ENCODE measurements at regions not wholly inside any gene's neighbourhood (a gene's known extent, or its start where the extent isn't known, plus 50 kb on each side); places are given as distances from the start of the nearest gene placed in this dataset.
"Not testable (repeated sequence)": the region's sequence is repeated elsewhere in the genome, so short reads cannot be mapped to it uniquely, and the experiment has no call there.

DNA sequence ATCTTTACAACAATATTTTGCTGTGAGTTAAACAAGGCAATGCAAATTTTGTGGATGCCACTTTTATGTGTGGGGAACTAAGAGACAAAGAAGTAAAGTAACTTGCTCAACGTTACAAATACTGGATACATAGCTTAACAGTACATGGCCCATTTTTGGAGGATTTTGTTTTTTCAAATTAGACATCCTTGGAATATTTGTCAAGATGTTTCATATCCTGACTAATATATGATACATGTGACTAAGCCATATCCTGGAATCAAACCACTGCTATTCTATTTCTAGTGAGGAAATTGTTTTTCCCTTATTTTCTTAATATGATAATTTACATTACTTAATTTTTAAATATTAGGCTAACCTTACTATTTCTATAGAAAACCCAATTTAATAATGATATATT is 529.8 kb downstream of the DMRTA1 start:
- no peak overlapping the region for H3K4me3 ChIP-seq
- no peaks in the 10 kb centered on the region for H3K27me3 ChIP-seq (replicated peaks; ENCODE audit: insufficient read depth)
- no peaks in the 10 kb centered on the region for H3K9me3 ChIP-seq
- ATAC-seq (ENCODE audit: insufficient number of reproducible peaks, low FRiP score, low read depth) (no peak), DNase-seq (ENCODE audit: low spot score) (no peak)
- TF ChIP-seq, protein P1, sequence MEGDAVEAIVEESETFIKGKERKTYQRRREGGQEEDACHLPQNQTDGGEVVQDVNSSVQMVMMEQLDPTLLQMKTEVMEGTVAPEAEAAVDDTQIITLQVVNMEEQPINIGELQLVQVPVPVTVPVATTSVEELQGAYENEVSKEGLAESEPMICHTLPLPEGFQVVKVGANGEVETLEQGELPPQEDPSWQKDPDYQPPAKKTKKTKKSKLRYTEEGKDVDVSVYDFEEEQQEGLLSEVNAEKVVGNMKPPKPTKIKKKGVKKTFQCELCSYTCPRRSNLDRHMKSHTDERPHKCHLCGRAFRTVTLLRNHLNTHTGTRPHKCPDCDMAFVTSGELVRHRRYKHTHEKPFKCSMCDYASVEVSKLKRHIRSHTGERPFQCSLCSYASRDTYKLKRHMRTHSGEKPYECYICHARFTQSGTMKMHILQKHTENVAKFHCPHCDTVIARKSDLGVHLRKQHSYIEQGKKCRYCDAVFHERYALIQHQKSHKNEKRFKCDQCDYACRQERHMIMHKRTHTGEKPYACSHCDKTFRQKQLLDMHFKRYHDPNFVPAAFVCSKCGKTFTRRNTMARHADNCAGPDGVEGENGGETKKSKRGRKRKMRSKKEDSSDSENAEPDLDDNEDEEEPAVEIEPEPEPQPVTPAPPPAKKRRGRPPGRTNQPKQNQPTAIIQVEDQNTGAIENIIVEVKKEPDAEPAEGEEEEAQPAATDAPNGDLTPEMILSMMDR (IDR thresholded peaks at IDR 0.05), result no peak
- H3K4me1 ChIP-seq (ENCODE audit: control insufficient read depth in 1 of 2, low read depth in 2 of 2), result no peaks in the 10 kb centered on the region
- no peaks in the 10 kb centered on the region for H3K36me3 ChIP-seq
- H3K27ac ChIP-seq, result no peak overlapping the region

DNA sequence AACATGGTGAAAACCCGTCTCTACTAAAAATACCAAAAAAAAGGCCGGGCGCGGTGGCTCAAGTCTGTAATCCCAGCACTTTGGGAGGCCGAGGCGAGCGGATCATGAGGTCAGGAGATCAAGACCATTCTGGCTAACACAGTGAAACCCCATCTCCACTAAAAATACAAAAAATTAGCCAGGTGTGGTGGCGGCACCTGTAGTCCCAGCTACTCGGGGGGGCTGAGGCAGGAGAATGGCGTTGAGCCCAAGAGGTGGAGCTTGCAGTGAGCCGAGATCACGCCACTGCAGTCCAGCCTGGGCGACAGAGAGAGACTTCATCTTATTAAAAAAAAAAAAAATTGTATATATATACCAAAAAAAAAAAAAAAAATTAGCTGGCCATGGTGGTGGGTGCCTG is 533.8 kb downstream of the DMRTA1 start:
- H3K36me3 ChIP-seq; H3K4me3 ChIP-seq; H3K4me1 ChIP-seq (ENCODE audit: control insufficient read depth in 1 of 2, low read depth in 2 of 2); H3K9me3 ChIP-seq; ATAC-seq (ENCODE audit: insufficient number of reproducible peaks, low FRiP score, low read depth); DNase-seq (ENCODE audit: low spot score); H3K27me3 ChIP-seq (replicated peaks; ENCODE audit: insufficient read depth); H3K27ac ChIP-seq: not testable (repeated sequence)

DNA sequence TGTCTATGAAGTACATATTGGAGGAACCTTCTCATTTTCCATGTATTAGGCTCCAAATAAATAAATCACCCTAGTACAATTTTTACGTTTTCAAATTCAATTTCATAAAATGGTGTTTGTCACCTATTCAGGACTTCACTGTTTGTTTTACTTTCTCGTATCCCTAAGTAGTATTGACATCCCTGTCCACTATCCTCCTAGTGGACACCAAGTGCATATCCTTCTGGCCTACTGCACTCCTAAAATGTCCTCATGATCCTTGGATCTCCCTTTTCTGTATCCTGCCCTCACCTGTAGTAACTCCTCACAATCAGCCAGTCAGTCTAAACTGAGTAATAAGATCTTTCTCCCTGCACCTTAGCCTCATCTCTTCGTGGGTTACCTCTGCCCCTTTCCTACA is 539.9 kb downstream of the DMRTA1 start:
- H3K4me1 ChIP-seq (ENCODE audit: control insufficient read depth in 1 of 2, low read depth in 2 of 2), result no peaks in the 10 kb centered on the region
- TF ChIP-seq, protein P1 (IDR thresholded peaks at IDR 0.05), result no peak
- no peak overlapping the region for H3K27ac ChIP-seq
- no peak overlapping the region for H3K4me3 ChIP-seq
- DNase-seq (ENCODE audit: low spot score), result no peak
- no peaks in the 10 kb centered on the region for H3K27me3 ChIP-seq (replicated peaks; ENCODE audit: insufficient read depth)
- no peaks in the 10 kb centered on the region for H3K9me3 ChIP-seq
- H3K36me3 ChIP-seq, result no peaks in the 10 kb centered on the region
- ATAC-seq (ENCODE audit: insufficient number of reproducible peaks, low FRiP score, low read depth), result no peak

DNA sequence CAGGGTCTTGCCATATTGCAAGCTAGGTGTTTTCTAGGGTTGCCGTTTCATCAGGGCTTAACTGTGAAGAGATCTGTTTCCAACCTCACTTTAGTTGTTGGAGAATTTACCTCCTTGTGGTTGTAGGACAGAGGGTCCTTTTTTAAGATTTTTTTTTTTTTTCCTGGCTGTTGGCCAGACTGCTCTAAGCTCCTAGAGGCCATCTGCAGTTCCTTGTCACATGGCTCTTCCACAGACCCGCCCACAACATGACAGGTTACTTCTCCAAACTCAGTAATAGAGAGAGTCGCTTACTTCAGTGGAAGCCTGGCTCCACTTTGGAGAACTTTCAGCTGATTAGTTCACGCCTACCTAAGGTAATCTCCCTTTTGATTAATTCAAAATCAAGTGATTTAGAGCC is 543.7 kb downstream of the DMRTA1 start:
- no peak for DNase-seq (ENCODE audit: low spot score)
- H3K4me1 ChIP-seq (ENCODE audit: control insufficient read depth in 1 of 2, low read depth in 2 of 2), result no peaks in the 10 kb centered on the region

DNA sequence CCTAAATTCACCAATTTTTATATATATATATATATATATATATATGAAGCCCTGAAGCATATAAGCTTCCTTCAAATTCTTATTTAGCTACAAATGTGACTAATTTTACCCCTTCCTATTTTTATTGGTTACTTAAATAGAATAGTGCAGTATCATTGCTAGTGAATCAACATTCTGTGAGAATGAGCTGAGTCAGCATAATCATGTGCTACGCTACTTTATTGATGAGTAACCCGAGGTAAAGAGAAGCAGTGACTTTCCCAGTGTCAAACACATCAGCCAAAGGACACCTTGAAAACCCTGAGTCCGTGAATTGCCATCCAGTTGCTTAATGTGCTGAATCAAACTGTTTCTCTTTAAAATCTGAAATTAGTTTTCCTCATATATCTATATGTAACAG is 546.2 kb downstream of the DMRTA1 start:
- ATAC-seq (ENCODE audit: insufficient number of reproducible peaks, low FRiP score, low read depth), result no peak
- Histone ChIP-seq H3K9me3 (peaks cover 8% of the 10 kb centered on the region), H3K36me3 (no peaks in the 10 kb centered on the region), H3K4me3 (no peak overlapping the region), H3K27me3 (replicated peaks; ENCODE audit: insufficient read depth) (no peaks in the 10 kb centered on the region), H3K27ac (no peak overlapping the region), H3K4me1 (ENCODE audit: control insufficient read depth in 1 of 2, low read depth in 2 of 2) (no peaks in the 10 kb centered on the region)
- DNase-seq (ENCODE audit: low spot score), result no peak
- TF ChIP-seq, protein P1 (IDR thresholded peaks at IDR 0.05), result no peak

More for the DNA sequence above, 543.7 kb downstream of the DMRTA1 start:
- no peak for ATAC-seq (ENCODE audit: insufficient number of reproducible peaks, low FRiP score, low read depth)
- H3K27ac ChIP-seq, result no peak overlapping the region
- H3K9me3 ChIP-seq, result no peaks in the 10 kb centered on the region
- no peaks in the 10 kb centered on the region for H3K27me3 ChIP-seq (replicated peaks; ENCODE audit: insufficient read depth)
- TF ChIP-seq, protein P1 (IDR thresholded peaks at IDR 0.05), result no peak
- no peaks in the 10 kb centered on the region for H3K36me3 ChIP-seq
- no peak overlapping the region for H3K4me3 ChIP-seq

DNA sequence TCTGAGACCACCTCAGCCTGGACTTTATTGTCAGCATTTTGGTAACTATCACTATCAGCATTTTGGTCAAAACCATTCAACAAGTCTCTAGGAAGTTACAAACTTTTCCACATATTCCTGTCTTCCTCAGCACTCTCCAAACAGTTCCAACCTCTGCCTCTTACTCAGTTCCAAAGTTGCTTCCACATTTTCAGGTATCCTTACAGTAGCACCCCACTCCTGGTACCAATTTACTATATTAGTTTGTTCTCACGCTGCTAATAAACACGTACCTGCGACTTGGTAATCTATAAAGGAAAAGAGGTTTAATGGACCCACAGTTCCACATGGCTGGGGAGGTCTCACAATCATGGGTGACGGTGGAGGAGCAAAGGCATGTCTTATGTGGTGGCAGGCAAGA is 551.3 kb downstream of the DMRTA1 start:
- Histone ChIP-seq H3K36me3 (no peaks in the 10 kb centered on the region), H3K9me3 (peaks cover 16% of the 10 kb centered on the region), H3K27ac (no peak overlapping the region), H3K4me1 (ENCODE audit: control insufficient read depth in 1 of 2, low read depth in 2 of 2) (no peaks in the 10 kb centered on the region), H3K27me3 (replicated peaks; ENCODE audit: insufficient read depth) (no peaks in the 10 kb centered on the region), H3K4me3 (no peak overlapping the region)
- no peak for DNase-seq (ENCODE audit: low spot score)
- TF ChIP-seq, protein P1 (IDR thresholded peaks at IDR 0.05), result no peak
- ATAC-seq (ENCODE audit: insufficient number of reproducible peaks, low FRiP score, low read depth), result no peak

Measured in thoracic aorta (tissue), 2 donors.